MM.1S (cell line): ENCODE measurements at regions not wholly inside any gene's neighbourhood (a gene's known extent, or its start where the extent isn't known, plus 50 kb on each side); places are given as distances from the start of the nearest gene placed in this dataset.

Experiments used
- CTCF ChIP-seq: fragments of 300-600 bp; sonication (generic); IDR thresholded peaks from 2 replicates; pipeline ENCODE4 v1.5.1; 2016; ENCODE audit warnings: antibody characterized with exemption, low read length, mixed read lengths
- EZH2 ChIP-seq: fragments of 300-600 bp; sonication (generic); optimal IDR thresholded peaks from 2 replicates; pipeline ENCODE3; 2017; ENCODE audit warnings: low read depth, mild to moderate bottlenecking, antibody characterized with exemption, low read length, mixed read lengths
- EZH2phosphoT487 ChIP-seq: fragments of 300-600 bp; sonication (generic); IDR thresholded peaks from 2 replicates; pipeline ENCODE4 v1.6.1; 2018; ENCODE audit warnings: antibody characterized with exemption, low read length

GRCh38 chr6:106875782-106876321 is 98.7 kb downstream of the CD24 start:
- TF ChIP-seq CTCF (no peak), EZH2 (no peak), EZH2phosphoT487 (no peak)
